ENCODE measurements at regions not wholly inside any gene's neighbourhood (a gene's known extent, or its start where the extent isn't known, plus 50 kb on each side); places are given as distances from the start of the nearest gene placed in this dataset.

- DNase-seq: no peak
Observed at GRCh38 chr9:85276741-85277140, 465.0 kb downstream of the AGTPBP1 start.

GRCh38 chr9:85269811-85270210, 471.9 kb downstream of the AGTPBP1 start:
- Histone ChIP-seq H3K4me1 (ENCODE audit: control insufficient read depth in 1 of 2, insufficient read depth in 2 of 2, low read length in 2 of 2) (no peaks in the 10 kb centered on the region), H3K4me3 (replicated peaks in 1 of 3; ENCODE audit: low read depth in 2 of 3, low read length in 3 of 3) (no peak overlapping the region), H3K9me3 (replicated peaks in 1 of 2; ENCODE audit: control insufficient read depth in 1 of 2, insufficient read depth in 1 of 2, low read length in 2 of 2) (peaks cover 0 to 1% of the 10 kb centered on the region in 2 donors), H3K79me2 (ENCODE audit: insufficient read depth, low read length) (no peaks in the 10 kb centered on the region), H3K36me3 (replicated peaks in 1 of 2; ENCODE audit: control insufficient read depth in 1 of 2, insufficient read depth in 2 of 2, low read length in 2 of 2) (no peaks in the 10 kb centered on the region), H4K20me1 (ENCODE audit: insufficient read depth, low read length) (no peaks in the 10 kb centered on the region), H3K9ac (ENCODE audit: insufficient read depth, low read length, poor library complexity, severe bottlenecking) (no peak overlapping the region), H3K4me2 (replicated peaks; ENCODE audit: extremely low read depth, low read length, poor library complexity, severe bottlenecking) (no peak overlapping the region), H3K27me3 (ENCODE audit: control insufficient read depth in 2 of 2, insufficient read depth in 2 of 2, low read length in 2 of 2) (no peaks in the 10 kb centered on the region), H3K27ac (ENCODE audit: low read depth in 1 of 2, low read length in 2 of 2) (no peak overlapping the region), H2AFZ (ENCODE audit: insufficient read depth, low read depth, low read length, poor library complexity, severe bottlenecking) (no peak overlapping the region)
- DNase-seq: no peak
- H3K27me3 Mint-ChIP-seq (ENCODE audit: low read depth in 3 of 3): peaks cover 0 to 3% (median 2%) of the 10 kb centered on the region in 3 donors
- H3K36me3 Mint-ChIP-seq: no peaks in the 10 kb centered on the region
- H3K4me1 Mint-ChIP-seq: peaks cover 2% of the 10 kb centered on the region
- intact Hi-C loops (cut with micrococcal nuclease): no loop called here
- 100% methylated on average over 2 of the region's 7 CpGs for WGBS (ENCODE audit: insufficient coverage)
- H3K27ac Mint-ChIP-seq: no peak overlapping the region
- TF ChIP-seq CTCF (IDR thresholded peaks at IDR 0.05): no peak
- H3K4me3 Mint-ChIP-seq: no peak overlapping the region
- H3K9me3 Mint-ChIP-seq: peaks cover 0 to 4% (median 0%) of the 10 kb centered on the region in 7 donors

More at GRCh38 chr9:85276741-85277140, 465.0 kb downstream of the AGTPBP1 start:
- Histone ChIP-seq H2AFZ (ENCODE audit: insufficient read depth, low read depth, low read length, poor library complexity, severe bottlenecking) (no peak overlapping the region), H3K27me3 (ENCODE audit: control insufficient read depth in 2 of 2, insufficient read depth in 2 of 2, low read length in 2 of 2) (no peaks in the 10 kb centered on the region), H3K79me2 (ENCODE audit: insufficient read depth, low read length) (no peaks in the 10 kb centered on the region), H3K9ac (ENCODE audit: insufficient read depth, low read length, poor library complexity, severe bottlenecking) (no peak overlapping the region), H3K9me3 (replicated peaks in 1 of 2; ENCODE audit: control insufficient read depth in 1 of 2, insufficient read depth in 1 of 2, low read length in 2 of 2) (no peaks in the 10 kb centered on the region), H3K36me3 (replicated peaks in 1 of 2; ENCODE audit: control insufficient read depth in 1 of 2, insufficient read depth in 2 of 2, low read length in 2 of 2) (no peaks in the 10 kb centered on the region), H3K27ac (ENCODE audit: low read depth in 1 of 2, low read length in 2 of 2) (no peak overlapping the region), H3K4me3 (replicated peaks in 1 of 3; ENCODE audit: low read depth in 2 of 3, low read length in 3 of 3) (no peak overlapping the region), H4K20me1 (ENCODE audit: insufficient read depth, low read length) (no peaks in the 10 kb centered on the region), H3K4me2 (replicated peaks; ENCODE audit: extremely low read depth, low read length, poor library complexity, severe bottlenecking) (no peak overlapping the region), H3K4me1 (ENCODE audit: control insufficient read depth in 1 of 2, insufficient read depth in 2 of 2, low read length in 2 of 2) (no peaks in the 10 kb centered on the region)
- Mint-ChIP-seq H3K36me3 (no peaks in the 10 kb centered on the region), H3K9me3 (peaks cover 0 to 6% (median 3%) of the 10 kb centered on the region in 7 donors), H3K27me3 (ENCODE audit: low read depth in 3 of 3) (peaks cover 0 to 3% (median 2%) of the 10 kb centered on the region in 3 donors), H3K27ac (no peak overlapping the region), H3K4me3 (no peak overlapping the region), H3K4me1 (no peaks in the 10 kb centered on the region)
- intact Hi-C loops (cut with micrococcal nuclease): no loop called here
- 87% methylated on average over 3 of the region's 4 CpGs for WGBS (ENCODE audit: insufficient coverage)
- no peak for TF ChIP-seq CTCF (IDR thresholded peaks at IDR 0.05)

Measured in CD14-positive monocyte (primary cell).